PFSK-1 (cell line): ENCODE measurements at regions not wholly inside any gene's neighbourhood (a gene's known extent, or its start where the extent isn't known, plus 50 kb on each side); places are given as distances from the start of the nearest gene placed in this dataset.

Experiments used
- FOXP2 ChIP-seq: optimal IDR thresholded peaks from 2 replicates; pipeline ENCODE3; 2011; ENCODE audit warnings: borderline replicate concordance, control low read depth, inconsistent platforms; ENCODE audit not compliant: insufficient read depth; ENCODE audit errors: extremely low read length, extremely low read depth
- POLR2AphosphoS5 ChIP-seq: IDR thresholded peaks from 2 replicates; pipeline ENCODE4 v1.6.1; 2012; ENCODE audit warnings: low read depth, mild to moderate bottlenecking, control low read depth, low read length, moderate library complexity
- REST ChIP-seq, 2 experiments: IDR thresholded peaks; 2 replicates each; pipeline versions ENCODE4 v1.6.1 to v1.8.0; 2011 to 2012; ENCODE audit warnings: low read depth in 2 of 2, low read length in 2 of 2, control low read depth in 1 of 2, inconsistent platforms in 1 of 2, mild to moderate bottlenecking in 1 of 2, moderate library complexity in 1 of 2; ENCODE audit not compliant: insufficient read depth in 1 of 2
- SIN3A ChIP-seq: IDR thresholded peaks from 2 replicates; pipeline ENCODE4 v1.6.1; 2012; ENCODE audit warnings: mild to moderate bottlenecking, low read length, moderate library complexity, borderline replicate concordance; ENCODE audit not compliant: insufficient read depth
- TAF1 ChIP-seq: IDR thresholded peaks from 2 replicates; pipeline ENCODE4 v1.6.1; 2012; ENCODE audit warnings: low read length, control low read depth, borderline replicate concordance; ENCODE audit not compliant: insufficient read depth

- no peak for TF ChIP-seq SIN3A
- TF ChIP-seq REST (IDR thresholded peaks at IDR 0.05; ENCODE audit: insufficient read depth in 1 of 2, low read depth in 2 of 2, low read length in 2 of 2), result no peak
- TF ChIP-seq POLR2AphosphoS5, result no peak
- TF ChIP-seq TAF1, result no peak
- no peak for TF ChIP-seq FOXP2
Measured at GRCh38 chr12:124454735-124455134, 112.7 kb downstream of the NCOR2 start.

GRCh38 chr12:124454352-124454725, 113.1 kb downstream of the NCOR2 start:
- no peak for TF ChIP-seq FOXP2
- TF ChIP-seq TAF1, result no peak
- no peak for TF ChIP-seq REST (IDR thresholded peaks at IDR 0.05; ENCODE audit: insufficient read depth in 1 of 2, low read depth in 2 of 2, low read length in 2 of 2)
- TF ChIP-seq SIN3A, result no peak
- no peak for TF ChIP-seq POLR2AphosphoS5

GRCh38 chr12:124453419-124454351, 113.7 kb downstream of the NCOR2 start:
- peak; percentile 15 for TF ChIP-seq FOXP2
- no peak for TF ChIP-seq TAF1
- TF ChIP-seq POLR2AphosphoS5, result no peak

GRCh38 chr12:124452576-124453331, 114.7 kb downstream of the NCOR2 start:
- TF ChIP-seq SIN3A (no peak), TAF1 (no peak), REST (IDR thresholded peaks at IDR 0.05; ENCODE audit: insufficient read depth in 1 of 2, low read depth in 2 of 2, low read length in 2 of 2) (no peak), FOXP2 (no peak), POLR2AphosphoS5 (no peak)

- TF ChIP-seq POLR2AphosphoS5, result no peak
- TF ChIP-seq SIN3A, result no peak
- TF ChIP-seq REST (IDR thresholded peaks at IDR 0.05; ENCODE audit: insufficient read depth in 1 of 2, low read depth in 2 of 2, low read length in 2 of 2), result no peak
- TF ChIP-seq FOXP2, result no peak
Measured at GRCh38 chr12:124451637-124452243, 115.7 kb downstream of the NCOR2 start.
